Testis (tissue), 2 donors: ENCODE measurements at regions not wholly inside any gene's neighbourhood (a gene's known extent, or its start where the extent isn't known, plus 50 kb on each side); places are given as distances from the start of the nearest gene placed in this dataset.
"Not testable (repeated sequence)": the region's sequence is repeated elsewhere in the genome, so short reads cannot be mapped to it uniquely, and the experiment has no call there.

Source experiments
- DNase-seq: peaks from one replicate; pipeline ENCODE4 v3.0.0-alpha.2; 2019
- H3K27ac ChIP-seq, 2 donors: fragments of 200-600 bp; sonication (generic); one replicate each; pipeline ENCODE4 v1.5.1; 2019
- H3K27me3 ChIP-seq: fragments of 200-600 bp; sonication (generic); one replicate; pipeline ENCODE4 v1.5.1; 2019
- H3K36me3 ChIP-seq: fragments of 200-600 bp; sonication (generic); one replicate; pipeline ENCODE4 v1.5.1; 2017; ENCODE audit warnings: low read depth; ENCODE audit errors: missing control alignments
- H3K4me1 ChIP-seq: fragments of 200-600 bp; sonication (generic); one replicate; pipeline ENCODE4 v1.5.1; 2019
- H3K4me3 ChIP-seq, 2 donors: fragments of 200-600 bp; sonication (generic); one replicate each; pipeline ENCODE4 v1.5.1; 2017 to 2019
- H3K9me3 ChIP-seq: fragments of 200-600 bp; sonication (generic); one replicate; pipeline ENCODE4 v1.5.1; 2017
- CTCF ChIP-seq, 3 experiments: fragments of 450-650 bp in 2 of 3; fragments of 200-600 bp in 1 of 3; sonication (generic) in 1 of 3; IDR thresholded peaks; one replicate each; pipeline ENCODE4 v1.5.1; 2016 to 2019; ENCODE audit warnings: antibody characterized with exemption in 3 of 3, mild to moderate bottlenecking in 2 of 3, moderate library complexity in 1 of 3
- POLR2A ChIP-seq: fragments of 450-650 bp; IDR thresholded peaks from one replicate; pipeline ENCODE4 v1.6.1; 2017; ENCODE audit warnings: antibody characterized with exemption, mild to moderate bottlenecking, moderate library complexity
- whole genome bisulfite sequencing, 2 donors: methylation state at CpG; one replicate each; pipeline ENCODE4 v1.1.5; 2018; 5-methylcytosine and 5-hydroxymethylcytosine counted together
- intact Hi-C: fragments of 100-400 bp; cut with DNase I; formaldehyde crosslinking; loops from one replicate; pipeline ENCODE4 v1.15.1; 2023; ENCODE audit warnings: low total_unique reads

- Histone ChIP-seq H3K36me3 (no peaks in the 10 kb centered on the region), H3K9me3 (no peaks in the 10 kb centered on the region), H3K4me3 (no peak overlapping the region), H3K27me3 (no peaks in the 10 kb centered on the region), H3K27ac (no peak overlapping the region), H3K4me1 (no peaks in the 10 kb centered on the region)
- intact Hi-C loops = no loop called here
- TF ChIP-seq CTCF (IDR thresholded peaks at IDR 0.05) (no peak), POLR2A (no peak)
- 73 to 74% methylated on average over 6 of the region's 6 CpGs for WGBS, 2 donors
- no peak for DNase-seq
Observed at GRCh38 chr7:148515728-148516695, 74.6 kb upstream of the C7orf33 start.

GRCh38 chr7:148519386-148519785, 71.2 kb upstream of the C7orf33 start:
- intact Hi-C loops, H3K36me3 ChIP-seq, H3K9me3 ChIP-seq, DNase-seq, H3K27me3 ChIP-seq, H3K4me1 ChIP-seq, H3K27ac ChIP-seq, H3K4me3 ChIP-seq: not testable (repeated sequence)
- WGBS, 2 donors = 76 to 80% methylated on average over 4 of the region's 4 CpGs

GRCh38 chr7:148521271-148521670, 69.3 kb upstream of the C7orf33 start:
- Histone ChIP-seq H3K27me3 (no peaks in the 10 kb centered on the region), H3K4me3 (no peak overlapping the region), H3K9me3 (no peaks in the 10 kb centered on the region), H3K4me1 (no peaks in the 10 kb centered on the region), H3K27ac (no peak overlapping the region), H3K36me3 (no peaks in the 10 kb centered on the region)
- DNase-seq = no peak
- intact Hi-C loops = no loop called here
- 79 to 80% methylated on average over 7 of the region's 7 CpGs for WGBS, 2 donors
- no peak for TF ChIP-seq CTCF (IDR thresholded peaks at IDR 0.05)
- TF ChIP-seq POLR2A = no peak

- no peaks in the 10 kb centered on the region for H3K4me1 ChIP-seq
- no peak overlapping the region for H3K27ac ChIP-seq
- intact Hi-C loops = no loop called here
- TF ChIP-seq POLR2A (no peak), CTCF (IDR thresholded peaks at IDR 0.05) (no peak)
- no peaks in the 10 kb centered on the region for H3K36me3 ChIP-seq
- H3K27me3 ChIP-seq = no peaks in the 10 kb centered on the region
- no peaks in the 10 kb centered on the region for H3K9me3 ChIP-seq
- 73 to 84% methylated on average over 4 of the region's 4 CpGs for WGBS, 2 donors
- no peak overlapping the region for H3K4me3 ChIP-seq
- DNase-seq = no peak
Observed at GRCh38 chr7:148523550-148523949, 67.0 kb upstream of the C7orf33 start.

- no peak for TF ChIP-seq CTCF (IDR thresholded peaks at IDR 0.05)
- TF ChIP-seq POLR2A = no peak
- 57 to 58% methylated on average over 7 of the region's 7 CpGs for WGBS, 2 donors
- Histone ChIP-seq H3K27me3 (no peaks in the 10 kb centered on the region), H3K4me3 (no peak overlapping the region), H3K4me1 (no peaks in the 10 kb centered on the region), H3K9me3 (no peaks in the 10 kb centered on the region), H3K36me3 (no peaks in the 10 kb centered on the region), H3K27ac (no peak overlapping the region)
- intact Hi-C loops = no loop called here
- DNase-seq = no peak
Observed at GRCh38 chr7:148524479-148525224, 65.9 kb upstream of the C7orf33 start.
